A549 (cell line): ENCODE measurements at regions not wholly inside any gene's neighbourhood (a gene's known extent, or its start where the extent isn't known, plus 50 kb on each side); places are given as distances from the start of the nearest gene placed in this dataset.

Experiments used
- ATAC-seq, 2 experiments: fragments of 200-7000 bp in 1 of 2; fragments of >200 bp in 1 of 2; cut with Nextera tagmentation in 1 of 2; cut with Tn5 transposase in 1 of 2; 3 replicates each; pipeline versions ENCODE4 v1.8.0 to v1.9.1; 2018 to 2020; ENCODE audit warnings: mild to moderate bottlenecking in 1 of 2, moderate library complexity in 1 of 2
- CTCF ChIA-PET: fragments of 300-600 bp; sonication (Branson Sonifier 250); formaldehyde crosslinking; extraction: SDS; loops from one replicate; lab custom pipeline; 2021; ENCODE audit warnings: antibody characterized with exemption, inconsistent platforms; lab: Yijun Ruan, JAX
- POLR2A ChIA-PET: fragments of 350-600 bp; formaldehyde crosslinking; extraction: SDS; loops from one replicate; lab custom pipeline; 2021; ENCODE audit warnings: antibody characterized with exemption, inconsistent platforms; lab: Yijun Ruan, JAX
- DNase-seq, 2 experiments: peaks; one replicate each; pipeline versions ENCODE4 v3.0.0 to v3.0.0-alpha.2; 2011 to 2016; ENCODE audit warnings: low read depth in 1 of 2, low spot score in 1 of 2
- FAIRE-seq: peaks from 2 replicates; lab custom pipeline; 2011; peaks lifted over from hg19 to GRCh38; lab: Jason Lieb, UNC
- H3K27ac ChIP-seq, 2 experiments: fragments of >200 bp; sonication (Bioruptor Twin); formaldehyde crosslinking; 3 replicates each; pipeline ENCODE4 v1.5.1; 2016 to 2017
- H3K4me1 ChIP-seq: fragments of >200 bp; sonication (Bioruptor Twin); formaldehyde crosslinking; 3 replicates; pipeline ENCODE4 v1.6.1; 2016
- H3K4me2 ChIP-seq: fragments of >200 bp; sonication (Bioruptor Twin); formaldehyde crosslinking; 3 replicates; pipeline ENCODE4 v1.6.1; 2016
- H3K4me3 ChIP-seq: fragments of >200 bp; sonication (Bioruptor Twin); formaldehyde crosslinking; 3 replicates; pipeline ENCODE4 v1.5.1; 2016
- H3K9me3 ChIP-seq: fragments of >200 bp; sonication (Bioruptor Twin); formaldehyde crosslinking; 3 replicates; pipeline ENCODE4 v1.6.1; 2016
- CBX2 ChIP-seq: fragments of 200-600 bp; sonication (generic); IDR thresholded peaks from 2 replicates; pipeline ENCODE4 v1.6.1; 2016; ENCODE audit warnings: low read depth, mild to moderate bottlenecking, borderline replicate concordance
- CBX8 ChIP-seq: fragments of 200-600 bp; sonication (generic); IDR thresholded peaks from 2 replicates; pipeline ENCODE4 v1.6.1; 2016
- GATA3 ChIP-seq: IDR thresholded peaks from 2 replicates; pipeline ENCODE4 v1.6.1; 2012; ENCODE audit warnings: borderline replicate concordance
- HOXB13 ChIP-seq: fragments of 250-450 bp; sonication (Bioruptor Pico); IDR thresholded peaks from 2 replicates; pipeline ENCODE4 v1.5.0; 2020; ENCODE audit warnings: low read depth, mild to moderate bottlenecking, moderate library complexity
- JUN ChIP-seq, 2 experiments: fragments of >200 bp; sonication (Bioruptor Twin); formaldehyde crosslinking; IDR thresholded peaks; 2 replicates in 1 of 2; 3 replicates in 1 of 2; pipeline ENCODE4 v1.6.1; 2016 to 2017
- MYC ChIP-seq: IDR thresholded peaks from 2 replicates; pipeline ENCODE4 v1.6.1; 2012; ENCODE audit warnings: mild to moderate bottlenecking, inconsistent platforms, low read length, improper control_type of control experiment, borderline replicate concordance
- NFE2L2 ChIP-seq: fragments of 150-350 bp; conservative IDR thresholded peaks from 2 replicates; pipeline ENCODE4 v1.6.1; 2014; ENCODE audit warnings: low read length
- POLR2AphosphoS2 ChIP-seq: conservative IDR thresholded peaks from 2 replicates; pipeline ENCODE4 v1.6.1; 2012; ENCODE audit warnings: low read length, improper control_type of control experiment, inconsistent platforms
- RNF2 ChIP-seq: fragments of 200-600 bp; sonication (generic); IDR thresholded peaks from 2 replicates; pipeline ENCODE4 v1.6.1; 2016; ENCODE audit warnings: low read depth, mild to moderate bottlenecking, antibody characterized with exemption, moderate library complexity, borderline replicate concordance
- SMC3 ChIP-seq: fragments of >200 bp; sonication (Bioruptor Twin); formaldehyde crosslinking; IDR thresholded peaks from 3 replicates; pipeline ENCODE4 v1.6.1; 2018; ENCODE audit warnings: inconsistent platforms
- TFCP2L1 ChIP-seq: fragments of 250-450 bp; sonication (Bioruptor Pico); IDR thresholded peaks from 2 replicates; pipeline ENCODE4 v1.5.0; 2021; ENCODE audit warnings: mild to moderate bottlenecking
- ZFP36 ChIP-seq: fragments of 450-650 bp; IDR thresholded peaks from 2 replicates; pipeline ENCODE4 v1.6.1; 2014; ENCODE audit warnings: borderline replicate concordance; ENCODE audit not compliant: partially characterized antibody
- WGBS: methylation state at CpG from one replicate; pipeline ENCODE4 v1.1.6; 2017; ENCODE audit errors: missing lambda C conversion rate; 5-methylcytosine and 5-hydroxymethylcytosine counted together
- TF ChIP-seq, protein P1 (sequence below): fragments of 250-450 bp; sonication (Bioruptor Pico); IDR thresholded peaks from 2 replicates; pipeline ENCODE4 v1.5.0; 2021; ENCODE audit warnings: mild to moderate bottlenecking, moderate library complexity, borderline replicate concordance
- TF ChIP-seq, protein P2 (sequence below): fragments of >200 bp; sonication (Bioruptor Twin); formaldehyde crosslinking; IDR thresholded peaks from 3 replicates; pipeline ENCODE4 v1.5.1; 2016
- TF ChIP-seq, protein P3 (sequence below): IDR thresholded peaks from 2 replicates; pipeline ENCODE4 v1.6.1; 2012; ENCODE audit warnings: low read depth, borderline replicate concordance
- TF ChIP-seq, protein P4 (sequence below): fragments of 450-650 bp; IDR thresholded peaks from 2 replicates; pipeline ENCODE4 v1.6.1; 2014; ENCODE audit warnings: antibody characterized with exemption
- TF ChIP-seq, protein P5 (sequence below): IDR thresholded peaks from 2 replicates; pipeline ENCODE4 v1.6.1; 2012

DNA sequence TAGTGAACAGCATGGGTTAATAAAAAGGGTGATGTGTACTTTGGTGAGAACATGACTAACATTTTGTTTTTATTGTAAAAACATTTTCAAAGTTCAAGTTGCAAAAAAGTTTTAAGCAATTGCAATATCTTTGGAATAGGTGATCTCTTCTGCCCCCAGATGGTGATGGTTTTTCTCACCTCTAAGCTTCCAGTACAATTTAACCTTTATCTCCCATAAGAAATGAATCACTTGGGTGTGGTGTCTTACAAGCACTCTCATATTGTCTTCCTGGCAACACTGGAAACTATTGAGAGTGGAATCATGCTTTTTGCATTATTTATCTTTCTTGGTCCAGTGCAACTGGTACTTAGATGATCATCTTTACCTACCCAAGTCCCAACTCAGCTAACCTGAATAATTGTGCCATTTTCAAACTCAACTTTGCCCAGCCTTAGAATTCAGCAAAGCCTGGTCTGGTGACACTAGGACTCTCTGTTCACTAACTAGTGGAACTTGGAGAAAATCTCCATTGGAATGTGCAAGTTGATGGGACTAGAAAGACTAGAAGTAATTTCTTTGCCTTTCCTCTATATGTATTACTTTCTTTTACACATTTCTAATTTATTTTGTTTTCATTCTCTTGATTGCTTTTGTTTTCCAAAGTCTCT, 964.7 kb upstream of the ZEB2 start (continued):
- TF ChIP-seq, protein P1, sequence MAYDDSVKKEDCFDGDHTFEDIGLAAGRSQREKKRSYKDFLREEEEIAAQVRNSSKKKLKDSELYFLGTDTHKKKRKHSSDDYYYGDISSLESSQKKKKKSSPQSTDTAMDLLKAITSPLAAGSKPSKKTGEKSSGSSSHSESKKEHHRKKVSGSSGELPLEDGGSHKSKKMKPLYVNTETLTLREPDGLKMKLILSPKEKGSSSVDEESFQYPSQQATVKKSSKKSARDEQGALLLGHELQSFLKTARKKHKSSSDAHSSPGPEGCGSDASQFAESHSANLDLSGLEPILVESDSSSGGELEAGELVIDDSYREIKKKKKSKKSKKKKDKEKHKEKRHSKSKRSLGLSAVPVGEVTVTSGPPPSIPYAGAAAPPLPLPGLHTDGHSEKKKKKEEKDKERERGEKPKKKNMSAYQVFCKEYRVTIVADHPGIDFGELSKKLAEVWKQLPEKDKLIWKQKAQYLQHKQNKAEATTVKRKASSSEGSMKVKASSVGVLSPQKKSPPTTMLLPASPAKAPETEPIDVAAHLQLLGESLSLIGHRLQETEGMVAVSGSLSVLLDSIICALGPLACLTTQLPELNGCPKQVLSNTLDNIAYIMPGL (CRISPR knock-in tag): no peak

DNA sequence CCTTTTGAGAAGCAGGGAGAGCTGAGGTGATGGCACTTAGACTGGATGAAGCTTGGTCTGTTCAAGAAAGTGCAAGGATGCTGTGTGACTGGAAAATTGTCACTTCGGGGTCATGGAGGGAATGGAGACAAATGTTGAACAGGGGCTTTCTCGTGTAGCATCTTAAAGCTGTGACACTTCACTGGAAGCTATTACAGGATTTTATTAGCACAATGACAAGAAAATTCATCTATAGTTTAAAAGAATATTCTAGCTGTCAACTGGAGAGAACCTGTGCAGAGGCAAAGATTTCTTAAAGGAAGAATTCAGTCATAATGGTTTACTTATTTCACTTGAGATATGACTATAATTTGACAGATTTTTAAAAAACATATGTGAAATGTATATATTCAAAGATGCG, 963.9 kb upstream of the ZEB2 start:
- no peak for ATAC-seq
- Histone ChIP-seq H3K27ac (no peak overlapping the region), H3K4me2 (no peak overlapping the region), H3K4me3 (no peak overlapping the region), H3K4me1 (peaks cover 12% of the 10 kb centered on the region), H3K9me3 (no peaks in the 10 kb centered on the region)
- FAIRE-seq: no peak
- 65% methylated on average over 3 of the region's 3 CpGs for WGBS
- TF ChIP-seq, protein P2, sequence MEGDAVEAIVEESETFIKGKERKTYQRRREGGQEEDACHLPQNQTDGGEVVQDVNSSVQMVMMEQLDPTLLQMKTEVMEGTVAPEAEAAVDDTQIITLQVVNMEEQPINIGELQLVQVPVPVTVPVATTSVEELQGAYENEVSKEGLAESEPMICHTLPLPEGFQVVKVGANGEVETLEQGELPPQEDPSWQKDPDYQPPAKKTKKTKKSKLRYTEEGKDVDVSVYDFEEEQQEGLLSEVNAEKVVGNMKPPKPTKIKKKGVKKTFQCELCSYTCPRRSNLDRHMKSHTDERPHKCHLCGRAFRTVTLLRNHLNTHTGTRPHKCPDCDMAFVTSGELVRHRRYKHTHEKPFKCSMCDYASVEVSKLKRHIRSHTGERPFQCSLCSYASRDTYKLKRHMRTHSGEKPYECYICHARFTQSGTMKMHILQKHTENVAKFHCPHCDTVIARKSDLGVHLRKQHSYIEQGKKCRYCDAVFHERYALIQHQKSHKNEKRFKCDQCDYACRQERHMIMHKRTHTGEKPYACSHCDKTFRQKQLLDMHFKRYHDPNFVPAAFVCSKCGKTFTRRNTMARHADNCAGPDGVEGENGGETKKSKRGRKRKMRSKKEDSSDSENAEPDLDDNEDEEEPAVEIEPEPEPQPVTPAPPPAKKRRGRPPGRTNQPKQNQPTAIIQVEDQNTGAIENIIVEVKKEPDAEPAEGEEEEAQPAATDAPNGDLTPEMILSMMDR: no peak
- TF ChIP-seq HOXB13 (CRISPR knock-in tag): no peak
- no peak for DNase-seq
- CTCF ChIA-PET: no interaction called here
- POLR2A ChIA-PET: no interaction called here

DNA sequence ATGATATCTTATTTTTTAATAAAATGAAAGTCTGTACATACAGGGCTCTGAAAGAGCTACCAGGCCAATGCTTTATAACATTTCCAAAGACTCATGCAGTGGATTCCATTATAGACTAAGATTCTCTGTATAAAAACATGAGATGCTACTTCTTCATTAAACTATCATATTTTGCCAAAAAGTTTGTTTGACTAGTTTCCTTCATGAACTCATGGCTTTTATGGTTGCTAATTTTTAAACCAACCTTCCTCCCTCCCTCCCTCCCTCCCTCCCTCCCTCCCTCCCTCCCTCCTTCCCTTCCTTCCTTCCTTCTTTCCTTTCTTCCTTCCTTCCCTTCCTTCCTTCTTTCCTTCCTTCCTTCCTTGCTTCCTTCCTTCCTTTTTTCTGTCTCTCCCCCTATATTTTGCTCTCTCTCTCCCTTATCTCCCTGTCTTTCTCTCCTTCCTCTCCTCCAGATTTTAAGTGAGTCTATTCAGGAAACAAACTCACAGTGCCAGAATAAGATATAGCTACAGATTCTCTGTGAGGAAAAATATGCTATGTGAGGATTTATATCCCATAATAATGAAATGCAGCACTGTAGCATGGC, 961.5 kb upstream of the ZEB2 start:
- ChIA-PET CTCF (interaction anchor here (0.6 kb wide), 1 partner anchor 189 kb away, joined by 3 read pairs; no protein-coding TSS in a partner anchor), POLR2A (no interaction called here)
- Histone ChIP-seq H3K4me1 (peaks cover 12% of the 10 kb centered on the region), H3K27ac (no peak overlapping the region), H3K4me2 (no peak overlapping the region), H3K9me3 (no peaks in the 10 kb centered on the region), H3K4me3 (no peak overlapping the region)
- DNase-seq: no peak
- FAIRE-seq: no peak
- no peak for ATAC-seq
- TF ChIP-seq, protein P3, sequence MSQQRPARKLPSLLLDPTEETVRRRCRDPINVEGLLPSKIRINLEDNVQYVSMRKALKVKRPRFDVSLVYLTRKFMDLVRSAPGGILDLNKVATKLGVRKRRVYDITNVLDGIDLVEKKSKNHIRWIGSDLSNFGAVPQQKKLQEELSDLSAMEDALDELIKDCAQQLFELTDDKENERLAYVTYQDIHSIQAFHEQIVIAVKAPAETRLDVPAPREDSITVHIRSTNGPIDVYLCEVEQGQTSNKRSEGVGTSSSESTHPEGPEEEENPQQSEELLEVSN: no peak
- TF ChIP-seq, protein P2: no peak
- no peak for TF ChIP-seq TFCP2L1

DNA sequence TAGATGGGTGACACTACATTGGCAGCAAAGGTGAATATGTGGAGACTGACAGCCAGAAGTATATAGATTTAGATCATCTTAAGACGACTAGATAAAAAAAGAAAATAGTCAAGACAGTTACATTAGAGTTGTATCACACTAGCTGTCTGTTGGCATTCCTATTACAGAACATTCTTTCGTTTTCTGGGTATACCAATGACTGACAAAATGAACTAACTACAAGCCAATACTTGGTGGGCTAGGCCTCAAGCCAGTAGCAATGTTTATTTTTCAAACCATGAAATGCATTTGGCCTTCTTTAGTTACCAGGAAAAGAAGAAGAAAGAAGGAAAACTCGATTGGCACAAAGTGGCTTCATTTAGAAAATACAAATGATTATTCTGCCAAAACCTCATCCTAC, 944.9 kb upstream of the ZEB2 start:
- Histone ChIP-seq H3K4me2 (no peak overlapping the region), H3K9me3 (no peaks in the 10 kb centered on the region), H3K27ac (no peak overlapping the region), H3K4me1 (no peaks in the 10 kb centered on the region), H3K4me3 (no peak overlapping the region)
- no peak for ATAC-seq
- 37% methylated on average over 3 of the region's 3 CpGs for WGBS
- ChIA-PET POLR2A (no interaction called here), CTCF (no interaction called here)
- no peak for DNase-seq
- no peak for FAIRE-seq
- no peak for TF ChIP-seq RNF2
- no peak for TF ChIP-seq MYC
- no peak for TF ChIP-seq CBX2
- no peak for TF ChIP-seq SMC3
- TF ChIP-seq CBX8: no peak
- no peak for TF ChIP-seq HOXB13 (CRISPR knock-in tag)
- no peak for TF ChIP-seq ZFP36
- no peak for TF ChIP-seq NFE2L2
- TF ChIP-seq GATA3: no peak
- TF ChIP-seq POLR2AphosphoS2: no peak
- TF ChIP-seq TFCP2L1: no peak
- TF ChIP-seq, protein P4, sequence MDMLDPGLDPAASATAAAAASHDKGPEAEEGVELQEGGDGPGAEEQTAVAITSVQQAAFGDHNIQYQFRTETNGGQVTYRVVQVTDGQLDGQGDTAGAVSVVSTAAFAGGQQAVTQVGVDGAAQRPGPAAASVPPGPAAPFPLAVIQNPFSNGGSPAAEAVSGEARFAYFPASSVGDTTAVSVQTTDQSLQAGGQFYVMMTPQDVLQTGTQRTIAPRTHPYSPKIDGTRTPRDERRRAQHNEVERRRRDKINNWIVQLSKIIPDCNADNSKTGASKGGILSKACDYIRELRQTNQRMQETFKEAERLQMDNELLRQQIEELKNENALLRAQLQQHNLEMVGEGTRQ: no peak
- TF ChIP-seq, protein P5, sequence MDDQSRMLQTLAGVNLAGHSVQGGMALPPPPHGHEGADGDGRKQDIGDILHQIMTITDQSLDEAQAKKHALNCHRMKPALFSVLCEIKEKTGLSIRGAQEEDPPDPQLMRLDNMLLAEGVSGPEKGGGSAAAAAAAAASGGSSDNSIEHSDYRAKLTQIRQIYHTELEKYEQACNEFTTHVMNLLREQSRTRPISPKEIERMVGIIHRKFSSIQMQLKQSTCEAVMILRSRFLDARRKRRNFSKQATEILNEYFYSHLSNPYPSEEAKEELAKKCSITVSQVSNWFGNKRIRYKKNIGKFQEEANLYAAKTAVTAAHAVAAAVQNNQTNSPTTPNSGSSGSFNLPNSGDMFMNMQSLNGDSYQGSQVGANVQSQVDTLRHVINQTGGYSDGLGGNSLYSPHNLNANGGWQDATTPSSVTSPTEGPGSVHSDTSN: no peak
- TF ChIP-seq JUN (IDR thresholded peaks at IDR 0.05): no peak
